Limb (tissue), 2 donors: ENCODE measurements at regions not wholly inside any gene's neighbourhood (a gene's known extent, or its start where the extent isn't known, plus 50 kb on each side); places are given as distances from the start of the nearest gene placed in this dataset.
"Not testable (repeated sequence)": the region's sequence is repeated elsewhere in the genome, so short reads cannot be mapped to it uniquely, and the experiment has no call there.

Experiments
- DNase-seq, 2 donors: peaks; one replicate each; pipeline ENCODE4 v3.0.0-alpha.2; 2016; ENCODE audit errors: extremely low spot score in 2 of 2

DNA sequence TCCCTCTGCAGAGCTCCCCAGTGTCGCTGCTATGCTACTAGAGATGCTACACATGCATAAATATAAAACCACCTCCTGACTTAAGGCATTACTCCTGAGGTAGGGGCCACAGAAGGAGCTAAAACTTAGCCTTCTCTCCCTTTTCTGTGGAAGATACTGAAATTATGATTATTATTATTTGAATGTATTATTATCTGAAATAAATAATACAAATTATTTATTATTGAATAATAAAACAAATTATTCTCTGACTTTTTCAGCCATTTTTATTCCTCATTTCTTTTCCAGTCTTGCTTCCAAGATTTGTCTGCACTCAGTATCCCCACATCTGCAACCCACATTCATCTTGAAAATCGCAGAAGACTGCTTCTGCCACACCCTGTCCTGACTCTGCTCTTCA lies 414.9 kb upstream of the ACO1 start:
- DNase-seq: no peak

DNA sequence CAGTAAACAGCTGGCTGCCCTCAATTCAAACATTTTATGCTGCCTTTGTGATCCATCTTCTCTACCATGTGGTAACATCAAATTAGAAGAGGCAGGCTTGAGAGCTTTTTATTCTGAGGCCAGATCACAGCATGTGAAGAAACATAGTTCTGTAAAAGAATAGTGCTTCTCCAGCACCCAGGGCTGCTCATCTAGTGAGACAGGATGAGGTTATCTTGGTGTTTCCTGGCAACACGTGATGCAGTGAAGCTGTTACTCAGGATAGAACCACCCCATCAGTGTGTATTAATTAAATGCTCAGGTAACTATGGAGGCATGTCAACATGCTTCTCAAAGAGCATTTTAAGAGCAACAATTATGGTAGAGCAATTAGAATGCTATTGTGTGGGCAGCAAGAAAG lies 400.5 kb upstream of the ACO1 start:
- DNase-seq: no peak

DNA sequence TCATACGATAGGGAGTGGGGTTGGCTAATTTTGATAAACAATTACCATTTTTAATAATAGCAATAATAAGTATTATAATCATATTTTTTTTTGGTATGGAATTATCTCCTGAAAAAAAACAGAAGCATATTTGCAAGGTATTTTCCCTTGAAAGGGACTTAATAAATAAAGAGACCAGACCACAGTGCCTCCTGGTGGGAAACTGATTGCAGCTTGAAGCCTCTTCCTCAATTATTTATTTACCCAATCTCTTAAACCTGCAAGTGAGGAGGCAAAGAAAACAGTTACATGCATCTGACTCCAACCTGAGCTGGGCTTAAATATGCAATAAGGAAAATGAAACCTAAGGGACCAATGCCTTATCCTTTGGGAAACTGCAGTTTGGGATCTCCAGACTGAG lies 388.1 kb upstream of the ACO1 start:
- DNase-seq: no peak

DNA sequence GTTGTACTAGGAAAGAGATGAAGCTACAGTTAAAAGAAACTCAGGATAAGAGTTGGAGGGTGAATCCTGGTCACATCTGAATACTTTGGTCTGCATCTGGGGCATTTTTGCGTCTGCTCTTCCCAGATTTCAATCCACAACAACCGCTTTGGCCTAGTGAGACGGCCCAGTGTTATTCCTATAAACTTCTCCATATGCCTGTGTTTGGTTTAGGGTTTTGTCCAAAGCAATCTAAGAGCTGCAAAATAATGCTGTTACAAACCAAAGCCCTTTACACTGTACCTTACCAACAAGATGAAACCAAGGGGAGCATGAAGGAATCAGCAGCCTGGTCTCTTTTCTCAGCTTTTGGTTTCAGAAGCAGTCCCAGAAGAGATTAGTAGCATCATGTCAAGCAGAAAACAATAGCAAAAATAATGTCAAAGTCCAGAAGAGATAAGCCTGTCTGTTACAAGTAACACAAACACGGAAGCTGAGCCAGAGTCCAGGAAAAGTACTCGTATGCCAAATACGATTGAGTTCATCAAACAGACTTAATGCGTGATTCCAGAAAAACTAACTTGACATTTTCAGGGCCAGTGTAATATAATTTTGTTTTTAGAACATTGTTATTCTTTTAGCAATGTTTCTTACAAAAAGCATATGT lies 379.9 kb upstream of the ACO1 start:
- no peak for DNase-seq

GRCh38 chr9:32010322-32010721 lies 374.1 kb upstream of the ACO1 start:
- DNase-seq: no peak

DNA sequence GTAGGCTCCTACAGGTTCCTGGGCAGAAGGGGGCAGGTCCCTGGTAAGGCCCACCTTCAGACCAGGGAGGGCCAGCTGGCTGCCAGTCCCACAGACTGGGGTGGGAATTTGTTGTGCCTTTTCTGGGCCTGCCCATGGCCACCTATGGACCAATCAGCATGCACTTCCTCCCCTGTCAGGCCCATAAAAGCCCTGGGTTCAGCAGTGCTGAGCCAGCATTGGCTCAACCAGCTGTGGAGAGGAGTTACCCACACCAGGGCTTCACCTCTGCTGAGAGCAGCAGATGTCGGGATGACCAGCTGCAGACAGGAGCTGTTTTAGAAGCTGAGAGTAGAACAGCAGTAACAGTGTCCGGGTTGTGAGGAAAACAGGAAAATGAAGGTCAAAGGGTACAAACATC lies 373.4 kb upstream of the ACO1 start:
- no peak for DNase-seq

DNA sequence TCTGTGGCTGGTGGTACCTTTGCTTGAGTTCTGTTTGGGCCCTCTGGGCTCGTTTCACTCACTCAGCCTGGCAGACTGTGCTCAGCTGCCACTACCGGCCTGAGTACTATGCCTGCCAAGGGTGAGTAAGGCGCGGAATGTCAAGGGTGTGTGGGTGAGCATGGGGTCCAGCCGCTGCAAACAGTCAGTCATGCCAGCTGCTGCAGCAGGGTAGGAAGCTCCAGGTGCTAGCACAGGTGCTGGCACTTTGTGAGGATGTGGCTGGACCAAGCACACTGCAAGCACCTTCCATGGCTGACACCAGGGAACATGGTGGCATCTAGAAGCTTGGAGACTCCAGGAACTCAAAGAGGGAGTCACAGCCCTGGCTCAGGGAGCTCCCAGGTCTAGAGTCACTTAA lies 368.6 kb upstream of the ACO1 start:
- DNase-seq: no peak

GRCh38 chr9:32045513-32045912 lies 338.9 kb upstream of the ACO1 start:
- no peak for DNase-seq

- no peak for DNase-seq
Measured at GRCh38 chr9:32067261-32067660, 317.2 kb upstream of the ACO1 start.

- no peak for DNase-seq
Measured at GRCh38 chr9:32069169-32069813, 315.2 kb upstream of the ACO1 start.

- no peak for DNase-seq
Measured at GRCh38 chr9:32069969-32070368, 314.5 kb upstream of the ACO1 start.

GRCh38 chr9:32072570-32072969 lies 311.9 kb upstream of the ACO1 start:
- no peak for DNase-seq

- DNase-seq: no peak
Measured at GRCh38 chr9:32092031-32092430, 292.4 kb upstream of the ACO1 start.

DNA sequence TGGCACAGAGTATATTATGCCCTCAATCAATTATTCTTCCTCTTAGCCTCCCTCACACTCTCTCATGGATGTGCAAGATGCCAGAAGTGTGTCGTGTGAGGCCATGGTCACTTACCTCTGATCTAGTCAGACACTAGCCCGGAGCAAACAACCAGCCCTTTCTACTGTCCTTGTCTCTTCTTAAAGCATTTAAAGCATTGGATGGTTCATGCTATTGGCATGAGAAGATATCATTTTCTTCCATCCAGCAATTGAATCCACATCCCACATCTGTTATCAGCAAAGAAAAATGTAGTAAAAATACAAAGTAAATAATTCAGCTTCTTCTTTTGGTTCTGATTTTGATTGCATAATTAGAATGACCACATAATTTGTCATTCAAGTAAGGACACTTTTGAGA lies 267.2 kb upstream of the ACO1 start:
- DNase-seq: no peak

DNA sequence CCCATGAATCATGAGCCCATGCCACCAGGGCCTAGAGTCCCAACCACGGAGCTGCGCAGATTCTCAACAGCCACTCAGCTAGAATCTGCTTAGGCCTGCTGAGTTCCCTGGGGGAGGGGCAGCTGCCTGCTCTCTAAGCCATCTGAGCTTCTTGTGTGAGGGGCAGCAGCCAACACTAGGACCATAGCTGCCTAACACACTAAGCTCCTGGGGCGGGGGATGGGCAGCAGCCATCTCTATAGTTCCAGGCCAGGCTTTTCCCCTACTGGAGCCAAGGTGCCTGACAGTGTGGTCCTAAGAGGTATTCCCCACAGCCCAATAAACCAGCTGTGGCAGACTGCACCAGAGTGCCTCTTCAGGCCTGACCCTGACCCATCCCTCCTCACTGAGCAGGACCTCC lies 255.9 kb upstream of the ACO1 start:
- no peak for DNase-seq

- DNase-seq: not testable (repeated sequence)
Measured at GRCh38 chr9:32130709-32131108, 253.7 kb upstream of the ACO1 start.

GRCh38 chr9:32136700-32137339 lies 247.6 kb upstream of the ACO1 start:
- no peak for DNase-seq

- DNase-seq: no peak
Measured at GRCh38 chr9:32142074-32142473, 242.4 kb upstream of the ACO1 start.

DNA sequence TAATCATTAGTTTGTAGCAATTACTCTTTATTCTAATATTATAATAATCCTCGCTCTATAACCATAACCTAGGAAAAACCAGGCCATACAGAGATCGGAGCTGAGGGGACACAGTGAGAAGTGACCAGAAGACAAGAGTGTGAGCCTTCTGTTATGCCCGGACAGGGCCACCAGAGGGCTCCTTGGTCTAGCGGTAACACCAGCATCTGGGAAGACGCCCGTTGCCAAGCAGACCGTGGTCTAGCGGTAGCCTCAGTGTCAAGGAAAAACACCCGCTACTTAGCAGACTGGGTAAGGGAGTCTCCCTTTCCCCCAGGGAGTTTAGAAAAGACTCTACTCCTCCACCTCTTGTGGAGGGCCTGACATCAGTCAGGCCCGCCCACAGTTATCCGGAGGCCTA lies 235.9 kb upstream of the ACO1 start:
- not testable (repeated sequence) for DNase-seq

- DNase-seq: no peak
Measured at GRCh38 chr9:32161209-32161608, 223.2 kb upstream of the ACO1 start.

DNA sequence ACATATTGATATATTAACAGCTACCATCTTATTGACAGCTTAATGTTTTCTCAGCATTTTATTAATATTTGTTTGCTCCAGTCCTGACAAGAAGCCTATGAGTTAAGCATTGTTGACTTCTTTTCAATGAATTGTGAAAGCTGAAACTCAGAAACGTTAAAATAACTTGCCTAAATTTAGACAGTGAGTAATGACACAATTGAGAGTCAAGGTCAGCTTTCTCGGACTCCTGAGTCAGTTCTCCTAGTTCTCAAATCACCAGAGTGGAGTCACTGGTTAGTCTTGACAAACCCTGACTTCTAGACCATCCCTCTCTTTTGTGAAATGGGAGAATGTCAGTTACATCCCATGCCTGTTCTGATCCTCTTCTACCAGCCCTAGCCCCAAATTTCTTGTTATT lies 222.7 kb upstream of the ACO1 start:
- DNase-seq: no peak

- DNase-seq: not testable (repeated sequence)
Measured at GRCh38 chr9:32166316-32166715, 218.1 kb upstream of the ACO1 start.

DNA sequence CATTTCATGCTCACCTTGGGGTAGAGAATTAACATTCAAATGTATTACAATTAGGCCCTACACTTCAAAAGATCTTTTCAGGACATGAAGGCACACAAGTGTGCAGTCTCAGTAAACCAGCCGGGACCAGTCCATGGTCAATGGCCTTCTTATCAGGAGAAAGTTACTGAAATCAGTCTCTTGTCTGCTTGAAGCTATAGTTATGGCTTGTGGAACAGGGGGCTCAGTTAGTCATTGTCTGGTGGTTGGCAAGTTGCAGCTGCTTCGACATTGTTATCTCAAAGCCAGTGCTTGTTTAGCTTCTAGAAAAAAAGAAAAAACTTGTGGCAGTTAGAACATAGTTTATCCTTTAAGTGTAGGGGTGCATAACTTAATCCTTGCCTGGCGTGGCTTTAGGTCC lies 213.1 kb upstream of the ACO1 start:
- DNase-seq: no peak
